GM18861 (cell line): ENCODE measurements at regions not wholly inside any gene's neighbourhood (a gene's known extent, or its start where the extent isn't known, plus 50 kb on each side); places are given as distances from the start of the nearest gene placed in this dataset.

ENCODE experiments used
- ATAC-seq: cut with Tn5 transposase; IDR thresholded peaks from one replicate; pipeline ENCODE4 v1.9.1; 2021; ENCODE audit not compliant: unreplicated experiment

DNA sequence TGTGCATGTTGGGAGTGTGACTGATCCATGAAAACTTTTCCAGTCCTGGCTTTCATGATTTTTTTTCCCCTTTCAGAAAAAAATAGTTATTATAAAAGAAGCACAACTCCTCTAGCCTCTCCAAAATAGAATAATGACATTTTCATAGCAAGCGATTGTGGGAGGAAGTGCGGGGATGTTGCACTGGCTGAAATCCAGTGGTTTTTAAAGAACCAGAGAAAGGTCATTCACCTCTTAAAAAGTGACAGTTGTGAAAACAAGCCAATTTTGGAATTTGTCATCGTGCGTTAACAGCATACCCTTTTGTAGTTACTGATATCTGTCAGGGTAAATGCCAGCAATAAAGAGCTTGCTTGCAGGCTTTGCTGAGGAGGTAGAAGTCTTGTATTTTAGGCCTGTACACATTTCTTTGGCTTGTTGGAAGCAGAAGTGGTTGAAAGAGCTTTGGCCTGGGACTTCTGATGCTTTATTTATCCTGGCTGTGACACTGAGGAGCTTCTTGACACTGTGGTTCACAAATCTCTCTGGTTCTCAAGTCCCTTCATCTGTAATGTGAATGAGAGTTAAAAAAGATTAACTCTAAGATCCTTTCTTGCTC lies 545.9 kb downstream of the REEP3 start:
- no peak for ATAC-seq

- no peak for ATAC-seq
Measured at GRCh38 chr10:64067859-64068258, 546.7 kb downstream of the REEP3 start.

- ATAC-seq: no peak
Measured at GRCh38 chr10:64070241-64070640, 549.0 kb downstream of the REEP3 start.

DNA sequence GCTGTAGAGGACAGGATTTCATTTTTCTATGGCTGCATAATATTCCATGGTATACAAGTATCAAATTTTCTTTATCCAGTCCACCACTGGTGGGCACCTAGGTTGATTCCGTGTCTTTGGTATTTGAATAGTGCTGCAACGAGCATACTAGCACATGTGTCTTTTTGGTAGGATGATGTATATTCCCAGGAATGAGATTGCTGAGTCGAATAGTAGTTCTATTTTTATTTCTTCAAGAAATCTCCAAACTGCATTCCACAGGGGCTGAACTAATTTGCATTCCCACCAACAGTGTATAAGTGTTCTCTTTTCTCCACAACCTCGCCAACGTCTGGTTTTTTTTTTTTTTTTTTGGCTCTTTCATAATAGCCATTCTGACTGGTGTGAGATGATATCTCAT lies 550.0 kb downstream of the REEP3 start:
- no peak for ATAC-seq

GRCh38 chr10:64075604-64076003 lies 554.4 kb downstream of the REEP3 start:
- no peak for ATAC-seq

- ATAC-seq: no peak
Measured at GRCh38 chr10:64076322-64076940, 555.2 kb downstream of the REEP3 start.

GRCh38 chr10:64079341-64079740 lies 558.1 kb downstream of the REEP3 start:
- ATAC-seq: no peak

DNA sequence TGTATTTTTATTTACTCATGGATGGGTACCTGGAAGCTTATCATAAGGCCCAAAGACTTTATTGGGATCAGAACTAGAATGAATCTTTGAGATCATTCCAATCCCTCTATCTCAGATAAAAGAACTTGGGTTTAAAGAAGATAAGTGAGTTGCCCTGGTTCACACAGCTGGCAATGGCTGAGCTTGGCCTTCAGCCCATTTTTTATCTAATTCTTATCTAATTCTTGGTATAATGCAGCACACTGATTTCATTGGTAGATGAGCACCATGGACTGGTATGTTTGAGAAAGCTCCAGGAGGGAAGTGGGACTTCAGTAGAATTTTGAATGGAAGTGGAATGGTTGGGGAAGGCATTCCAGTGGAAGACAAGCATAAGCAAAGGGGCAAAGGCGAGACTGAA lies 558.9 kb downstream of the REEP3 start:
- no peak for ATAC-seq

DNA sequence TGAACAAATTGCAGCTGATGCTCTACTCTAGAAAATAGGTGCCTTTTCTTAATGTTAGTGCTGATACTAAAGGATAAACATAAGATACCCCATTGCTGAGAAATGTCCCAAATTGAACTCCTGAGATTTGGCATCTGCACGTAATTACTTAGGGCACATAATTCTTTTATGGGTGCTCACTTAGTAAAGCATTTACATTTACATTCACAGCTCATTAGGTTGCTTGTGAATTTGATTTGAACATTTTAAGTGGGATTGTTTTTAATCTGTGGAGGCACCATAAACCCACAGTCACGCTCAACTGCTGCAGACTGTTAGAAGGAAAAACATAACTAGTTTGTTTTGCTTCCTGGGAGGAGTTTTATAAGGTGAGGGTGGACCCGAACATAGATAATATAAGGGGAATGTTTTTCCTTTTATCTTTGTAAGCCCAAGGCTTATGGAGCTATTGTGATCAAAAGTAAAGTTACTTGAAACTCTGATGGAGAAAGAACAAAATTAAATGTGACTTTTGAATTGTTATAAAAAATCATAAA lies 560.8 kb downstream of the REEP3 start:
- ATAC-seq: no peak

DNA sequence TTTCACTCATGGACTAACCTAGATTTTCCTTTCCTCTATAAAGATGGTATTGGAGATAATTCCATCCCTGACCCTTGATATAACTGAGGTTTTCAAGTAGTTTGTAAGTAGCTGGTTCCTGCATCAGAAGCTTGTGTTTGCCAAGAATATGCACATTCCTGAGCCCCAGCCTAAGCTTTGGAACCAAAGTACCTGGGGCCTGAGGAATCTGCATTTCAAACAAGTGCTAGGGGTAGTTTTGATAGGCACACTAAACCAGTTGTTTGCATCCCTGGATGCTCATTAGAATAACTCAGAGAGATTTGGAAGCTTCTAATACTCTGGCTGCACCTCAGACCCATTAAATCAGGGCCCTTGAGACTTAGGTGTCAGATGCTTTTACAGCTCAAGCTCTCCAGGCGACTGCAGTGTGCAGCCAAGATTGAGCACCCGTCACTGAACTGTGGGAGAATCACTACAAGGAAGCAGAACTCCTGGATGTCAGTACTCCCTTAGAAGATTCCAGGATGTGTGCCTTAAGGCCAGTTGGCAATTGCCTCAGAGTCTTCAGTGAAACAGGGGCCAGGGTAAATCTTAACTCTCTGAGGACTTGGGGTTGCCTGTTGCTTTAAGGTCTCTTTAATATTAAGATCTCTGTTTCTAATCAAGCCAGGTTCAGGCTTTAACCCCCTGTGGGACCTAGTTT lies 565.0 kb downstream of the REEP3 start:
- no peak for ATAC-seq

- ATAC-seq: no peak
Measured at GRCh38 chr10:64089648-64090047, 568.4 kb downstream of the REEP3 start.

DNA sequence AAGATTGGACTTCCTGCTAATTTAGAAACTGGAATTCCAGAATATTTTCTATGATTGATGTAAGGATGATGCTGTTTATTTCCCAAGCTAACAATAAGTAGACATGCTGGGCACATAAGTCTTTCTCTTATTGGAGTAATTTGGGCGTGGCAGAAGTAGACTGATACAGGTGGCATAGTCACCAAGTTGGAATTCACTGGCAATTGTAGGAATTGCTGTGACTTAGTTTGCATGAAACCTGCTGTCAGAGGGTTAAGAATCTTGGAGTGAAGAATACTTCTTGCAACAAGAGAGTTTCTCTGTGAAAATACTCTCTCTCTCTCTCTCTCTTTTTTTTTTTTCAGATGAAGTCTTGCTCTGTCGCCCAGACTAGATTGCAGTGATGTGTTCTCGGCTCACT lies 569.7 kb downstream of the REEP3 start:
- ATAC-seq: no peak

DNA sequence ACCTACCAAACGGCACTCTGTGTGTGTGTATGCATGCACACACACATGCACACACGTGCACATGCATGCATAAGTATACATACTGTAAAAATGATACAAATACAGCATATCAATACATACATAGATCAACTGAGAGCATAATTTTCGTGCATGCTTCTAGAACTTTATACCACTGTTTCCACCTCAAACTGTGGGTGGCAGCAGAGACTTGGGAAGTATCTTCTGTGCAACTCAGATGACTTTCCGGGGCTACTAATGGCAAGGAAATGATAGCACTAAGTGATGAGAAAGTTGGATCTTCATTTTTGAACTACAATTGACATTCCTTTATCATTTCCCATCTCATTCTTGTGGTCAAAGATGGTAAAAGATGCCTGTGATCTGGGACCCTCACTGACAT lies 570.7 kb downstream of the REEP3 start:
- no peak for ATAC-seq

- ATAC-seq: no peak
Measured at GRCh38 chr10:64093304-64093703, 572.1 kb downstream of the REEP3 start.

DNA sequence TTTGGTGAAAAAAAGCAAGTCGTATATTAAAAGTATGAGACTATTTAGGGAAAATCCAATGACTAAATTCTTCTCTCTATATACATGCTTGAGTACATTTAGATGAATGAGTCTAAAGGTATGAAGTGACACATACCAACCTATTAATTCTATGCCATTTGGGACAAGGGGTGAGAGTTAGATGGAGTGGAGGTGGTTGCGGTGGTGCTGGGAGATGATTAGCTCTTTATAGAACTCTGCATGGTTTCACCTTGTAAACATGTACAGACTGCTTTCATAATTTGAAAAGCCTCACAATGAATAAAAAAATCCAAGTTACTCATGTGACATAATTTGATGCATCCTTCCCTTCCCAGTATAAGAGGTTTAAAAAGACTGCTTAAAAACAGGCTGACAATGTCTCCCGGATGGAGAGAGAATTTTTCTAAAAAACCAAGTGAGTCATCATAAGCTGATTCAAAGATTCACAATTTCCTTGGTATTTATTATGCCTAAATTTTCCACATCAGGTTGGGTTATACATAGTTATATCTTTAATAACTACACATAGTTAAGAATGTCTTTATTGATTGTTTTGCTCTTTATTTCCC lies 572.8 kb downstream of the REEP3 start:
- no peak for ATAC-seq

DNA sequence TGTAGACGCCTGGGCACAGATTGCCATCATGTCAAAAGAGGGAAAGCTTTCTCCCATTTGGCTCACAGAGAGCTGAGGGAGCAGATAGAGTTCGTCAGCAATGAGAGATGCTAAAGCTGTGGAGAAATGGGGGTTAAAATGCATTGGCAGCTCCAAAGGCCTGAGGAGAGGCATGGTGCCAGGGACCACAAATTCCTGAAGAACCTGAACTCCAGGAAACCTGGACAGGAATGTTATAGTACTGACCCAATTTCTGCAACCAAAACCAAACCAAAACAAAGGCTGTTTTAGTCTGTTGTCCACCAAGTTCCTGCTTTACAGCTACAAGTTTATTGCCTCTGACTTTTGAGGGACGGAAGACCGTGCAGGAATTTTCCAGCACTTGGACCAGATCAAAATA lies 575.7 kb downstream of the REEP3 start:
- ATAC-seq: no peak

GRCh38 chr10:64097391-64098122 lies 576.4 kb downstream of the REEP3 start:
- no peak for ATAC-seq

- no peak for ATAC-seq
Measured at GRCh38 chr10:64098994-64099393, 577.8 kb downstream of the REEP3 start.

GRCh38 chr10:64101606-64102263 lies 580.5 kb downstream of the REEP3 start:
- ATAC-seq: no peak

GRCh38 chr10:64102264-64102633 lies 581.0 kb downstream of the REEP3 start:
- no peak for ATAC-seq

- ATAC-seq: no peak
Measured at GRCh38 chr10:64102916-64103315, 581.7 kb downstream of the REEP3 start.
